NCI-H2171 treated with DMSO at 0.1 percent for 48 hours (cell line): ENCODE measurements at regions not wholly inside any gene's neighbourhood (a gene's known extent, or its start where the extent isn't known, plus 50 kb on each side); places are given as distances from the start of the nearest gene placed in this dataset.

ENCODE experiments used
- DNase-seq: peaks from one replicate; lab custom pipeline; 2025; lab: John Stamatoyannopoulos, UW

- DNase-seq, result no peak
Measured at GRCh38 chr5:61790678-61791077, 458.6 kb downstream of the ZSWIM6 start.

GRCh38 chr5:61796773-61797172 is 464.7 kb downstream of the ZSWIM6 start:
- no peak for DNase-seq

- DNase-seq, result no peak
Measured at GRCh38 chr5:61800450-61800849, 468.4 kb downstream of the ZSWIM6 start.

GRCh38 chr5:61801174-61801573 is 469.1 kb downstream of the ZSWIM6 start:
- no peak for DNase-seq

- peak; percentile 68 for DNase-seq
Measured at GRCh38 chr5:61802456-61802855, 470.4 kb downstream of the ZSWIM6 start.

- no peak for DNase-seq
Measured at GRCh38 chr5:61805101-61805500, 473.0 kb downstream of the ZSWIM6 start.

GRCh38 chr5:61806491-61807020 is 474.5 kb downstream of the ZSWIM6 start:
- DNase-seq, result no peak

- no peak for DNase-seq
Measured at GRCh38 chr5:61808091-61808490, 476.0 kb downstream of the ZSWIM6 start.

GRCh38 chr5:61808909-61809308 is 476.9 kb downstream of the ZSWIM6 start:
- no peak for DNase-seq

GRCh38 chr5:61809651-61810050 is 477.6 kb downstream of the ZSWIM6 start:
- peak; percentile 94 for DNase-seq

GRCh38 chr5:61811052-61811451 is 479.0 kb downstream of the ZSWIM6 start:
- no peak for DNase-seq

- peak; percentile 7 for DNase-seq
Measured at GRCh38 chr5:61813361-61813760, 481.3 kb downstream of the ZSWIM6 start.

- no peak for DNase-seq
Measured at GRCh38 chr5:61815339-61815738, 483.3 kb downstream of the ZSWIM6 start.

- DNase-seq, result no peak
Measured at GRCh38 chr5:61816146-61816545, 484.1 kb downstream of the ZSWIM6 start.

GRCh38 chr5:61816585-61817450 is 484.8 kb downstream of the ZSWIM6 start:
- DNase-seq, result no peak

- peak; percentile 38 for DNase-seq
Measured at GRCh38 chr5:61817472-61818326, 485.6 kb downstream of the ZSWIM6 start.

GRCh38 chr5:61820836-61821235 is 485.2 kb upstream of the KIF2A start:
- no peak for DNase-seq

- no peak for DNase-seq
Measured at GRCh38 chr5:61821561-61821960, 484.4 kb upstream of the KIF2A start.

- DNase-seq, result no peak
Measured at GRCh38 chr5:61822584-61822983, 483.4 kb upstream of the KIF2A start.

GRCh38 chr5:61823065-61823464 is 482.9 kb upstream of the KIF2A start:
- DNase-seq, result no peak

- peak; percentile 88 for DNase-seq
Measured at GRCh38 chr5:61823781-61824180, 482.2 kb upstream of the KIF2A start.

GRCh38 chr5:61824396-61824795 is 481.6 kb upstream of the KIF2A start:
- DNase-seq, result no peak
